NT2/D1 (cell line): ENCODE measurements at regions not wholly inside any gene's neighbourhood (a gene's known extent, or its start where the extent isn't known, plus 50 kb on each side); places are given as distances from the start of the nearest gene placed in this dataset.

Source experiments
- SUZ12 ChIP-seq: IDR thresholded peaks from 2 replicates; pipeline ENCODE4 v1.6.1; 2011; ENCODE audit not compliant: insufficient read length, insufficient read depth; ENCODE audit errors: extremely low read depth
- YY1 ChIP-seq: IDR thresholded peaks from 2 replicates; pipeline ENCODE4 v1.6.1; 2011; ENCODE audit not compliant: insufficient read length, insufficient read depth
- ZNF274 ChIP-seq: IDR thresholded peaks from 2 replicates; pipeline ENCODE4 v1.6.1; 2011; ENCODE audit warnings: mild to moderate bottlenecking, low read depth, low read length

DNA sequence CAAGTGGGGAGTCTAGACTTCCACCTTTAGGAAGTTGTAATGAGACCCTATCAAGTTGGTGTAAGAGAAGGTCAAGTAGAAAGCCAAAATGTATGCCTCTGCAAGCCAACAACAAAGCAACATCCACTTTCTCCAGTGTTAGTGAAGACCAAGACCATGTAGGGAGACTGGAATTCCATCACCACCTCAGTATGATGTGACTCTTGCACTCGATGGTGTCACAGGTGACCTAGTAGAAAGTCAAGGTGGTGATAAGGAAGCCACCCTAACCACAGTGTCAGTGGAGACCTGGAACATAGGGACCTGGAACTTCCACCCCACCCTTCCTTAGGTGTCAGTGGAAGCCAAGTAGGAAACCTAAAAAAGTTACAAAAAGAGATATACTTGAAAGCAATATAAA, 278.1 kb upstream of the KCNMB2 start:
- TF ChIP-seq ZNF274 (no peak), SUZ12 (no peak), YY1 (no peak)
